HCT116 (cell line): ENCODE measurements at regions not wholly inside any gene's neighbourhood (a gene's known extent, or its start where the extent isn't known, plus 50 kb on each side); places are given as distances from the start of the nearest gene placed in this dataset.

Experiments used
- ATAC-seq: fragments of 200-7000 bp; cut with Tn5 transposase; 2 replicates; pipeline ENCODE4 v1.9.1; 2020; ENCODE audit warnings: mild to moderate bottlenecking, moderate library complexity
- BruUV-seq: library from RNA; stranded (reverse); fragments of 400-500 nt; replicated peaks from 2 replicates; lab custom pipeline; 2021; lab: Mats Ljungman, UMichigan
- CTCF ChIA-PET: fragments of 300-600 bp; sonication (Branson Sonifier 250); formaldehyde crosslinking; loops from one replicate; lab custom pipeline; 2021; ENCODE audit warnings: antibody characterized with exemption; lab: Charles Lee
- POLR2A ChIA-PET: fragments of 300-600, 350-600 bp; sonication (Branson Sonifier 250); formaldehyde crosslinking; loops from one replicate; lab custom pipeline; 2021; ENCODE audit warnings: antibody characterized with exemption; lab: Charles Lee
- RAD21 ChIA-PET, 2 experiments: fragments of 300-600 bp; sonication (Branson Sonifier 250); formaldehyde crosslinking; loops; one replicate each; lab custom pipeline; 2023; ENCODE audit warnings: low total read pairs in 2 of 2; ENCODE audit not compliant: uncharacterized antibody in 2 of 2, unreplicated experiment in 2 of 2, low non-redundant PET in 1 of 2; lab: Charles Lee
- DNase-seq: peaks from one replicate; pipeline ENCODE4 v3.0.0-alpha.2; 2010; ENCODE audit warnings: low read depth, low spot score
- H2AFZ ChIP-seq: fragments of 200-600 bp; shearing (Covaris generic), sonication (generic); 2 replicates; pipeline ENCODE4 v1.6.1; 2017; ENCODE audit warnings: low read depth, mixed run types, mixed read lengths, antibody characterized with exemption, low read length; ENCODE audit not compliant: poor library complexity, severe bottlenecking
- H3K27ac ChIP-seq: 2 replicates; pipeline ENCODE4 v1.5.1; 2012; ENCODE audit warnings: low read depth, low read length
- H3K27me3 ChIP-seq: fragments of 200-600 bp; sonication (generic); 2 replicates; pipeline ENCODE4 v1.6.1; 2016; ENCODE audit warnings: mixed run types, low read length, mixed read lengths; ENCODE audit not compliant: insufficient read depth
- H3K36me3 ChIP-seq, 2 experiments: fragments of 200-500 bp in 1 of 2; fragments of 200-600 bp in 1 of 2; sonication (Bioruptor generic) in 1 of 2; sonication (generic) in 1 of 2; 2 replicates each; pipeline versions ENCODE4 v1.5.1 to v1.6.1; 2014 to 2016; ENCODE audit warnings: low read length in 2 of 2, inconsistent platforms in 1 of 2, mixed read lengths in 1 of 2, mixed run types in 1 of 2; ENCODE audit not compliant: insufficient read depth in 2 of 2, control insufficient read depth in 1 of 2
- H3K4me1 ChIP-seq, 2 experiments: fragments of 200-600 bp in 1 of 2; sonication (generic) in 1 of 2; 2 replicates each; pipeline versions ENCODE4 v1.5.1 to v1.6.1; 2012 to 2017; ENCODE audit warnings: low read length in 2 of 2, inconsistent platforms in 1 of 2, mild to moderate bottlenecking in 1 of 2, mixed read lengths in 1 of 2, mixed run types in 1 of 2, moderate library complexity in 1 of 2; ENCODE audit not compliant: insufficient read depth in 2 of 2, control insufficient read depth in 1 of 2
- H3K4me2 ChIP-seq: fragments of 200-600 bp; sonication (generic); 2 replicates; pipeline ENCODE4 v1.6.1; 2017; ENCODE audit warnings: mixed run types, low read length, mixed read lengths
- H3K4me3 ChIP-seq, 2 experiments: fragments of 200-600 bp in 1 of 2; sonication (generic) in 1 of 2; replicated peaks in 1 of 2; 2 replicates each; pipeline ENCODE4 v1.5.1; 2011 to 2016; ENCODE audit warnings: low read length in 2 of 2, control low read depth in 1 of 2, low read depth in 1 of 2, mild to moderate bottlenecking in 1 of 2, mixed read lengths in 1 of 2, mixed run types in 1 of 2
- H3K79me2 ChIP-seq: fragments of 200-600 bp; sonication (generic); 2 replicates; pipeline ENCODE4 v1.6.1; 2017; ENCODE audit warnings: mild to moderate bottlenecking, mixed run types, low read length, moderate library complexity, mixed read lengths; ENCODE audit not compliant: insufficient read depth
- H3K9ac ChIP-seq: fragments of 200-600 bp; sonication (generic); 2 replicates; pipeline ENCODE4 v1.6.1; 2016; ENCODE audit warnings: low read length, mixed read lengths
- H3K9me2 ChIP-seq: fragments of 200-600 bp; sonication (generic), shearing (Covaris generic); 2 replicates; pipeline ENCODE4 v1.6.1; 2017; ENCODE audit warnings: mixed run types, mild to moderate bottlenecking, moderate library complexity; ENCODE audit not compliant: insufficient read depth
- H3K9me3 ChIP-seq, 2 experiments: fragments of 200-500 bp in 1 of 2; fragments of 200-600 bp in 1 of 2; sonication (Bioruptor generic) in 1 of 2; sonication (generic) in 1 of 2; 2 replicates each; pipeline ENCODE4 v1.6.1; 2014 to 2017; ENCODE audit warnings: low read length in 2 of 2, mixed read lengths in 2 of 2, inconsistent platforms in 1 of 2, low read depth in 1 of 2, mild to moderate bottlenecking in 1 of 2, mixed run types in 1 of 2, moderate library complexity in 1 of 2; ENCODE audit not compliant: control insufficient read depth in 1 of 2, insufficient read depth in 1 of 2
- H4K20me1 ChIP-seq: fragments of 200-600 bp; sonication (generic), shearing (Covaris generic); 2 replicates; pipeline ENCODE4 v1.6.1; 2017; ENCODE audit warnings: mixed run types, mild to moderate bottlenecking, moderate library complexity; ENCODE audit not compliant: insufficient read depth
- CBX3 ChIP-seq: IDR thresholded peaks from 2 replicates; pipeline ENCODE4 v1.6.1; 2012; ENCODE audit warnings: low read depth
- CEBPB ChIP-seq: IDR thresholded peaks from 2 replicates; pipeline ENCODE4 v1.6.1; 2012; ENCODE audit warnings: low read depth
- ELF1 ChIP-seq: IDR thresholded peaks from 2 replicates; pipeline ENCODE4 v1.6.1; 2012; ENCODE audit warnings: low read depth, borderline replicate concordance
- EZH2phosphoT487 ChIP-seq: fragments of 200-600 bp; IDR thresholded peaks from 2 replicates; pipeline ENCODE4 v1.6.1; 2018; ENCODE audit warnings: antibody characterized with exemption, borderline replicate concordance
- FOSL1 ChIP-seq: IDR thresholded peaks from 2 replicates; pipeline ENCODE4 v1.6.1; 2012; ENCODE audit warnings: low read depth
- JUND ChIP-seq: IDR thresholded peaks from 2 replicates; pipeline ENCODE4 v1.6.1; 2012
- TCF7L2 ChIP-seq: IDR thresholded peaks from 2 replicates; pipeline ENCODE4 v1.7.0; 2011; ENCODE audit warnings: borderline replicate concordance, inconsistent platforms; ENCODE audit not compliant: insufficient read depth, insufficient read length; ENCODE audit errors: extremely low read depth
- intact Hi-C: fragments of 100-400 bp; cut with micrococcal nuclease; formaldehyde crosslinking; loops from 2 replicates; pipeline ENCODE4 v1.10.0; 2022
- TF ChIP-seq, protein P1 (sequence below): IDR thresholded peaks from 2 replicates; pipeline ENCODE4 v1.6.1; 2012
- TF ChIP-seq, protein P2 (sequence below): IDR thresholded peaks from 2 replicates; pipeline ENCODE4 v1.6.1; 2012
- TF ChIP-seq, protein P3 (sequence below), 3 experiments: fragments of 200-600 bp in 1 of 3; sonication (generic) in 1 of 3; IDR thresholded peaks in 2 of 3; conservative IDR thresholded peaks in 1 of 3; 2 replicates each; pipeline ENCODE4 v1.5.1; 2012 to 2017; ENCODE audit warnings: low read depth in 2 of 3, low read length in 2 of 3, antibody characterized with exemption in 1 of 3, borderline replicate concordance in 1 of 3, control low read depth in 1 of 3, mild to moderate bottlenecking in 1 of 3, mixed read lengths in 1 of 3, mixed run types in 1 of 3, moderate library complexity in 1 of 3; ENCODE audit not compliant: insufficient read depth in 1 of 3
- TF ChIP-seq, protein P4 (sequence below): IDR thresholded peaks from 2 replicates; pipeline ENCODE4 v1.6.1; 2011; ENCODE audit warnings: mild to moderate bottlenecking, low read length, moderate library complexity; ENCODE audit not compliant: insufficient replicate concordance; ENCODE audit errors: extremely low read depth

DNA sequence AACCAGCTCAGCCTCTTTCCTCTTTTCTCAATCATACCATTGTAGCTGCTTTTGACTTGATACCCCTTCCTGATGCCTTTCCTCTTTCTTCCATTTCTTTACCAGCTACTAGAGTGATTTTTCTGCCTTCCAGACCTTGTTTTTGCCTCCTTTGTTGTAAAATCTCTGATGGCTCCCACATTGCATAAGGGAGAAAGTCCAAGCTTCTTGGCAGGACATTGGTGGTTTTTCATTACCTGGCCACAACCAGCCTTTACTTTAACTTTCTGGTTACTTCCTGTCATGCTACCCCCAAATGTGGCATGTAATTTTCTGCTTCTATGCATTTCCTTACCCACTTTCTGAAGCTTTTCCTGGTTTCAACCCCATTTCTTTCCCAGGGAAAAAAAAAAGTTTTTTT is 452.5 kb downstream of the TMEM38B start:
- Histone ChIP-seq H3K9me2 (no peaks in the 10 kb centered on the region), H3K4me3 (no peak overlapping the region), H3K79me2 (no peaks in the 10 kb centered on the region), H3K27me3 (peaks cover 9% of the 10 kb centered on the region; the same call in 1 of the 2 replicates), H3K9ac (no peak overlapping the region), H2AFZ (no peak overlapping the region), H3K4me2 (no peak overlapping the region), H3K4me1 (no peaks in the 10 kb centered on the region), H4K20me1 (no peaks in the 10 kb centered on the region), H3K9me3 (no peaks in the 10 kb centered on the region), H3K36me3 (no peaks in the 10 kb centered on the region; a peak in 1 of 4 replicates), H3K27ac (no peak overlapping the region)
- CTCF ChIA-PET, result no interaction called here
- intact Hi-C loops, result no loop called here
- TF ChIP-seq ELF1, result no peak
- TF ChIP-seq, protein P1, sequence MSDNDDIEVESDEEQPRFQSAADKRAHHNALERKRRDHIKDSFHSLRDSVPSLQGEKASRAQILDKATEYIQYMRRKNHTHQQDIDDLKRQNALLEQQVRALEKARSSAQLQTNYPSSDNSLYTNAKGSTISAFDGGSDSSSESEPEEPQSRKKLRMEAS, result no peak
- TF ChIP-seq, protein P2, sequence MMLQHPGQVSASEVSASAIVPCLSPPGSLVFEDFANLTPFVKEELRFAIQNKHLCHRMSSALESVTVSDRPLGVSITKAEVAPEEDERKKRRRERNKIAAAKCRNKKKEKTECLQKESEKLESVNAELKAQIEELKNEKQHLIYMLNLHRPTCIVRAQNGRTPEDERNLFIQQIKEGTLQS, result no peak
- TF ChIP-seq EZH2phosphoT487, result no peak
- TF ChIP-seq JUND, result no peak
- no peak for TF ChIP-seq FOSL1
- no peak for TF ChIP-seq CBX3
- RAD21 ChIA-PET, result no interaction called here
- BruUV-seq, result no TSS peak
- POLR2A ChIA-PET, result no interaction called here
- ATAC-seq (no peak), DNase-seq (no peak)

DNA sequence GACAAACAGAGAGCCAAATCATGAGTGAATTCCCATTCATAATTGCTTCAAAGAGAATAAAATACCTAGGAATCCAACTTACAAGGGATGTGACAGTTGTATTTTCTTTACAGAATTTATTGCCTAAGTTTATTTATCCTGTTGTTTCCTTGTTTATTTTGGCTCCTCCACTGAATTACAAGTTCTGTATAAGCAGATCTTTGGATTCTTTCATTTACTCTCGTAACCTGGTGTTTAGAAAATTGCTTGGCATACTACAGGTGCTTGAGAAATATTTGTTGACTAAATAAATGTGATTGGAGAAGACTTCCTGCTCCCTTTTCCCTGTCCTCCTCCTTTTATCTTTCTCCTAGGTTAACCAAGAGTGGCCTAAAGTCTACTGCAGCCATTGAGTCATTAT is 455.6 kb downstream of the TMEM38B start:
- no peak overlapping the region for H3K4me3 ChIP-seq
- no peaks in the 10 kb centered on the region; a peak in 1 of 4 replicates for H3K36me3 ChIP-seq
- ChIA-PET POLR2A (no interaction called here), CTCF (no interaction called here), RAD21 (no interaction called here)
- no peak for TF ChIP-seq TCF7L2
- TF ChIP-seq, protein P3, sequence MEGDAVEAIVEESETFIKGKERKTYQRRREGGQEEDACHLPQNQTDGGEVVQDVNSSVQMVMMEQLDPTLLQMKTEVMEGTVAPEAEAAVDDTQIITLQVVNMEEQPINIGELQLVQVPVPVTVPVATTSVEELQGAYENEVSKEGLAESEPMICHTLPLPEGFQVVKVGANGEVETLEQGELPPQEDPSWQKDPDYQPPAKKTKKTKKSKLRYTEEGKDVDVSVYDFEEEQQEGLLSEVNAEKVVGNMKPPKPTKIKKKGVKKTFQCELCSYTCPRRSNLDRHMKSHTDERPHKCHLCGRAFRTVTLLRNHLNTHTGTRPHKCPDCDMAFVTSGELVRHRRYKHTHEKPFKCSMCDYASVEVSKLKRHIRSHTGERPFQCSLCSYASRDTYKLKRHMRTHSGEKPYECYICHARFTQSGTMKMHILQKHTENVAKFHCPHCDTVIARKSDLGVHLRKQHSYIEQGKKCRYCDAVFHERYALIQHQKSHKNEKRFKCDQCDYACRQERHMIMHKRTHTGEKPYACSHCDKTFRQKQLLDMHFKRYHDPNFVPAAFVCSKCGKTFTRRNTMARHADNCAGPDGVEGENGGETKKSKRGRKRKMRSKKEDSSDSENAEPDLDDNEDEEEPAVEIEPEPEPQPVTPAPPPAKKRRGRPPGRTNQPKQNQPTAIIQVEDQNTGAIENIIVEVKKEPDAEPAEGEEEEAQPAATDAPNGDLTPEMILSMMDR (IDR thresholded peaks at IDR 0.05 in 2 of 3, conservative IDR thresholded peaks at IDR 0.05 in 1 of 3; ENCODE audit: borderline replicate concordance in 1 of 3, insufficient read depth in 1 of 3, low read depth in 2 of 3, low read length in 2 of 3), result no peak
- TF ChIP-seq, protein P4, sequence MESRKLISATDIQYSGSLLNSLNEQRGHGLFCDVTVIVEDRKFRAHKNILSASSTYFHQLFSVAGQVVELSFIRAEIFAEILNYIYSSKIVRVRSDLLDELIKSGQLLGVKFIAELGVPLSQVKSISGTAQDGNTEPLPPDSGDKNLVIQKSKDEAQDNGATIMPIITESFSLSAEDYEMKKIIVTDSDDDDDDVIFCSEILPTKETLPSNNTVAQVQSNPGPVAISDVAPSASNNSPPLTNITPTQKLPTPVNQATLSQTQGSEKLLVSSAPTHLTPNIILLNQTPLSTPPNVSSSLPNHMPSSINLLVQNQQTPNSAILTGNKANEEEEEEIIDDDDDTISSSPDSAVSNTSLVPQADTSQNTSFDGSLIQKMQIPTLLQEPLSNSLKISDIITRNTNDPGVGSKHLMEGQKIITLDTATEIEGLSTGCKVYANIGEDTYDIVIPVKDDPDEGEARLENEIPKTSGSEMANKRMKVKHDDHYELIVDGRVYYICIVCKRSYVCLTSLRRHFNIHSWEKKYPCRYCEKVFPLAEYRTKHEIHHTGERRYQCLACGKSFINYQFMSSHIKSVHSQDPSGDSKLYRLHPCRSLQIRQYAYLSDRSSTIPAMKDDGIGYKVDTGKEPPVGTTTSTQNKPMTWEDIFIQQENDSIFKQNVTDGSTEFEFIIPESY, result no peak
- TF ChIP-seq CEBPB, result no peak
- DNase-seq, result no peak
- H3K79me2 ChIP-seq, result no peaks in the 10 kb centered on the region
- H3K27me3 ChIP-seq, result no peaks in the 10 kb centered on the region
- BruUV-seq, result no TSS peak
- no peaks in the 10 kb centered on the region for H4K20me1 ChIP-seq
- H3K9ac ChIP-seq, result no peak overlapping the region
- no peaks in the 10 kb centered on the region for H3K4me1 ChIP-seq
- no peak for ATAC-seq
- no peaks in the 10 kb centered on the region for H3K9me3 ChIP-seq
- no peaks in the 10 kb centered on the region for H3K9me2 ChIP-seq
- no peak overlapping the region for H2AFZ ChIP-seq
- intact Hi-C loops, result no loop called here
- H3K27ac ChIP-seq, result no peak overlapping the region
- H3K4me2 ChIP-seq, result no peak overlapping the region
